H1 (cell line): ENCODE measurements at regions not wholly inside any gene's neighbourhood (a gene's known extent, or its start where the extent isn't known, plus 50 kb on each side); places are given as distances from the start of the nearest gene placed in this dataset.

Source experiments
- EZH2 ChIP-seq: fragments of 200-600 bp; sonication (generic); IDR thresholded peaks from 2 replicates; pipeline ENCODE4 v1.7.1; 2012; ENCODE audit warnings: low read depth, mild to moderate bottlenecking, moderate library complexity, low read length, inconsistent platforms; ENCODE audit not compliant: severe bottlenecking
- FOSL1 ChIP-seq: IDR thresholded peaks from 2 replicates; pipeline ENCODE4 v1.6.1; 2011; ENCODE audit warnings: mild to moderate bottlenecking, low read depth, low read length, moderate library complexity; ENCODE audit not compliant: insufficient read depth
- KDM5A ChIP-seq: fragments of 200-600 bp; IDR thresholded peaks from 2 replicates; pipeline ENCODE4 v1.7.1; 2012; ENCODE audit warnings: mild to moderate bottlenecking, low read length, inconsistent platforms, mixed read lengths
- NRF1 ChIP-seq: IDR thresholded peaks from 2 replicates; pipeline ENCODE4 v1.6.1; 2011; ENCODE audit warnings: mild to moderate bottlenecking, low read depth, low read length, improper control_type of control experiment
- RAD21 ChIP-seq, 2 experiments: IDR thresholded peaks in 1 of 2; conservative IDR thresholded peaks in 1 of 2; 2 replicates each; pipeline ENCODE4 v1.6.1; 2011; ENCODE audit warnings: low read depth in 2 of 2, low read length in 2 of 2, improper control_type of control experiment in 1 of 2, inconsistent platforms in 1 of 2, mild to moderate bottlenecking in 1 of 2, moderate library complexity in 1 of 2
- RNF2 ChIP-seq: fragments of 200-900, 300-1000 bp; sonication (generic); IDR thresholded peaks from 2 replicates; pipeline ENCODE4 v1.7.1; 2016; ENCODE audit warnings: borderline replicate concordance, low read depth, mild to moderate bottlenecking, antibody characterized with exemption, low read length; ENCODE audit not compliant: poor library complexity, severe bottlenecking; ENCODE audit errors: missing control alignments
- TAF1 ChIP-seq: IDR thresholded peaks from 2 replicates; pipeline ENCODE4 v1.6.1; 2011; ENCODE audit warnings: mild to moderate bottlenecking, low read depth, low read length

GRCh38 chr16:35200662-35201061 lies 1741.2 kb downstream of the TP53TG3F start (continued):
- no peak for TF ChIP-seq RNF2
- TF ChIP-seq TAF1, result no peak
- TF ChIP-seq EZH2, result no peak
- no peak for TF ChIP-seq RAD21 (IDR thresholded peaks at IDR 0.05 in 1 of 2, conservative IDR thresholded peaks at IDR 0.05 in 1 of 2; ENCODE audit: low read depth in 2 of 2, low read length in 2 of 2)
- TF ChIP-seq NRF1, result no peak
- no peak for TF ChIP-seq KDM5A
- TF ChIP-seq FOSL1, result no peak
